KG1 (cell line): ENCODE measurements at regions not wholly inside any gene's neighbourhood (a gene's known extent, or its start where the extent isn't known, plus 50 kb on each side); places are given as distances from the start of the nearest gene placed in this dataset.
"Not testable (repeated sequence)": the region's sequence is repeated elsewhere in the genome, so short reads cannot be mapped to it uniquely, and the experiment has no call there.

ENCODE experiments used
- DNase-seq: peaks from one replicate; lab custom pipeline; 2025; lab: John Stamatoyannopoulos, UW

DNA sequence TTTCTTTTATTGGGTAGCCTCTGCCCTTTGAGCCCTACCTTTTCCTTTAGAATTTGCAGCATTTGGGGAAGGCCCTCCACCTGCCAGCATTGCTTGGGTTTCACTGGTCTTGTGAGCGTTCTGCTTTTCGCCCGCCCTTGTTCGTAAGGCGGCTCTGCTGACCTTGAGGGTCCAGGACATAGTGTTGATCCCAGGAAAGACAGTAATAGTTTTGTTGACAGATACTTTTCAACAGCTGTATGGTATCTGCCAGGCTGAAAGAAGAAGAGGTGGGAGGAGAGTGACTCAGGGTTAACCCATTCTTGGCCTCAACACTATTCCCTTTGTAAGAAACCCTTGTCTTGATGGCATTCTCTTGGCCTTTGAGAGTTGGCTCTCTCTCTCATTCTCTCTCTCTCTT, 113.4 kb upstream of the SPAG17 start:
- no peak for DNase-seq

DNA sequence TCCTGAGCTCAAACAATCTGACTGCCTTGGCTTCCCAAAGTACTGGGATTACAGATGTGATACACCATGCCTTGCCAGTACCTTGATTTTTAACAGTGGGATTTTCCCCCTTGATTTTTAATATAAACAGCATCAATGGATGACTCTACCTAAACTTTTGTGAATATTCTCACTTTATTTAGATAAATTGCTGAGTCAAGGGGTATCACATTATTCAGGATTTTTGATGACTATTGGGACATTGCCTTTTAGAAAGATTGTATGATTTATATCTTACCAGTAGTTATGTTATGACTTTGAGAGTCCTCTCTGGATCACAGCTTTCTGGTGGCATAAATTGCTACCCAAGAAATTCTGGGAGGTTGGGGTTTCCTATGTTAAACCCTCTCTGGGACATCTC, 112.5 kb upstream of the SPAG17 start:
- no peak for DNase-seq

DNA sequence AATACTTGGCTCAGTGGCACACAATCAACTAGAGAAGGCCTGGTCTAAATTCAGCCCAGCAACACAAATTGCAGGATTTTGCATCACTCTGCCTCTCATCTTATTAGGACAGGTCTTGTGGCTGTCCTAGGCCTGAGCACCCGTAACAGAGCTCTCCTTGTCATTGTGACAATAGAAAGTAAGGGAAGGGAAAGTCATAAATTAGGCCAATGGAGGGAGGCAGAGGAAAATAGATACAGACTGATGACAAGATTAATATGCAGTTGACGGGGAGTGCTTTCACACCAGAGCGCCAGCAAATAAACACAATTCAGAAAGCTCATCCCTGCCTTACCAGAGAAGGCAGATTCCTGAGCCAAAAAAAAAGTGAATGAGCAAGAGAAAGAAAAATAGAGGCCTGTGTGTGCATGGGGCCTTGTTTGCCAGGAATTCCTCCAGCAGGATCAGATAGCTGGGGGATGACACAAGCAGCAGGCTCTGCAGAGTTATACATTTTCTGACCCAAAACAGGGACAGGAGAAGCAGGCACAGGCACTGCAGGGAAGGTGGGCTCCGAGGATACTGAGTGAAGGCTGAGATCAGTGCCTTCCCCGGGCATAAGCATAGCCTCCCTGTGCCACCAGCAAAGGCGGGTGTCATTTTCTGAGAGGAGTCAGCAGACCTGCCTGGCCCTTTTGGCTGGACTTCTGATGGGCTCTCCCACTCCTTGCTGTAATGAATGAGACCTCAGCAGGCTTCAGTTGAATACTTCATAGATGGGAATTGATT, 110.0 kb upstream of the SPAG17 start:
- DNase-seq: no peak

DNA sequence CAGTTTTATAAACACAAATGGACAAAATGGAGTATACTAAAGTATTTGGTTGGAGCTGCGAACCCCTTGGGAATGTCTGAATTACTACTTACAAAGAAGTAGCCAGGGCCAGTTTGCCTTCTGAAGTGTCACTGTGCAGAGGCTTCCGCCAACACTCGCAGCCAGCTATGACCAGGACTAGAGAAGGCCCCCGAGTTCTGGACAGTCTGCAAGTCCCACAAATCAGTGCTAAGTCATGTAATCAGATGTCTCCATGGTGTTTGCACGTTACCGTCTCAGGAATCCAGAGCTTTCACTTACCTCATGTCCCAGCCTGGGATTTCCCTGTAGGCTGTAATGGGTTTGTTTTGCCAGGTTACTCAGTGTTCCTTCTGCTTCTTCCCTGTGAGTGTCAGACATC, 106.6 kb upstream of the SPAG17 start:
- no peak for DNase-seq

DNA sequence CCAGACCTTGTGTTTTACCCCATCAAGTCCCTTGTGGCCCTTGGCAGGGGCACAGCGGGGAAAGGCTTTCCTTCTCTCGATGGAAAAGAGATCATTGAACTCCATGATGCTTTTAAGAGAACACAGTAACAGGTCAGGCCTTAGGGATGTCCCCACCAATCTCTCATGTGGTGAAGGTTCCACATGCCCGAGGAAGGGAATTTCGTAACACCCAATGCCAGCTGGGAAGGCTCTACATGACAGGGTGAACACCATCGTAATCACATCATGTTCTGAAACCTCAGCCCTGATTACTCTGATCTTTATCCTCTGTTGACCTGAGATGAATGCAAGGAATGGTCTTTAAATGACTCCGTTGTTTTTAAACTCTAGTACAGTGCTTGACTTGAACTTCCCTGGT, 105.5 kb upstream of the SPAG17 start:
- no peak for DNase-seq

DNA sequence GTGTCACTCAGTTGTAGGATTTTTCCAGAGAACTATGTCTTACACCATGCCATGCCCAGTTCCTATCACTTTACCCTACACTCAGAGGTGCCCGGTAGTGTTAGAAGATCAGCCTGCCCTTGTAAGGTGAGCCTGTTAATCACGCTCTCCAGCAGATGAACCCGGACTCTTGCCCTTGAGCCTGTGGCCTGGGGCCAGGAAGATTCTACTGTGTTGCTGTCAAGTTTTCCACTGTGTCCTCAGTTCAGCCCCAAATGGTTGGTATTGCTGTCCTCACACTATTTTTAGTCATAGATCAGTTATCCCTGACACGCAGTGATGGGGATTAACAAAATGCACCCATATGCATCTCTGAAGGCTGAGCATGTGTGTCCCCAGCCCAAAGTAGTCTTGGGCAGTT, 105.0 kb upstream of the SPAG17 start:
- DNase-seq: no peak

DNA sequence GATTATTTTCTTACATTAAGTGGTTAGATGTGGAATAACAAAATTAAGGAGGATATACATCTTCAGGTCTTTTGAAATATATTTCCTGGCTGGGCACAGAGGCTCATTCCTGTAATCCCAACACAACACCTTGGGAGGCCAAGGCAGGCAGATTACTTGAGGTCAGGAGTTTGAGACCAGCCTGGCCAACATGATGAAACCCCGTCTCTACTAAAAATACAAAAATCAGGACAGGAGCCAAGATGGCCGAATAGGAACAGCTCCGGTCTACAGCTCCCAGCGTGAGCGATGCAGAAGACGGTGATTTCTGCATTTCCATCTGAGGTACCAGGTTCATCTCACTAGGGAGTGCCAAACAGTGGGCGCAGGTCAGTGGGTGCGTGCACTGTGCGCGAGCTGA, 95.6 kb upstream of the SPAG17 start:
- not testable (repeated sequence) for DNase-seq

DNA sequence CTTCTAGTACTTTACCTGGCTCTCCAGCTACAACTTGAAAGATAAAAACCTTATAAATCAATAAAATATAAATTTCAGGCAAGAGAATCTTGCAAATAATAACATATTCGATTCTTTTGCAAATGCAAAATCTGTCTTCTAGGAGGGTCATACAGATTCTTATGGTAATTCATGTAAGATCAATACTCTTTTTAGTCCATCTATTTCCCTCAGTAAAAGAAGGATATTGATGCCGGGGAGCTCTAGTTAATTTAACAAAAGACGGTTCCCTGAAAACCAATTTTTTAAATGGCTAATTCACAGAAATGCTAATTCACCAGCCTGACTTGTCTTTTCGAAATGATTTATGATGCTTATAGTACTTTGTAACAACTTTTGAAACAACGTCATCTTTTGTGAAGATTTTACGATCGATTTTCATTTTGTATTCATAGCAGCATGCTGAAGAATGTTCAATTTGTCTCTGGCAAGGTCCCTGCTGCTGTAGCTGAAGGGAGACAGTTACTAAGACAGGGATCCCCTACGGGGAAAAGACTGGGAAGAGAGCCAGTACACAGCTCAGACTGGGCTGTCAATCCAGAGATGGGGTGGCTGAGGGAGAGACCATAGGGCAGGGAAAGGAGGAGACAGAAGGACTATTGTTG, 90.6 kb upstream of the SPAG17 start:
- no peak for DNase-seq

DNA sequence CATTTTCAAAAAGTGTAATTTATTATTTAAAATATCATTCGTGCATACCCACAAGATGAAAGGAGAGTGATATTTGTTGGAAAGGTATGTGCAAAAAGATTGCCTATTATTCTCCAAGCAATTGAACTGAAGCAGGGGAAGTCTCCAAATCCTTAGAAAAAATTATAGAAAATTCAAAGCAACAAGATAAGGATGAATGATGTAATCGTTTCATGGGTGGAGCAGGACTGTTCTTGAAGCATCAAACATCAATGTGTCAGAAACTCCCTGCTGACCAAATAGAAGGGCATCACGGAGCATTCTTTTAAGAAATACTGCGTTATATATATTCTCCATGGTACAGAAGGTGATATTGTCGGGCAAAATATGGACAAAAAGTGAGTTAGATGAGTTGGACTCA, 87.9 kb upstream of the SPAG17 start:
- no peak for DNase-seq

DNA sequence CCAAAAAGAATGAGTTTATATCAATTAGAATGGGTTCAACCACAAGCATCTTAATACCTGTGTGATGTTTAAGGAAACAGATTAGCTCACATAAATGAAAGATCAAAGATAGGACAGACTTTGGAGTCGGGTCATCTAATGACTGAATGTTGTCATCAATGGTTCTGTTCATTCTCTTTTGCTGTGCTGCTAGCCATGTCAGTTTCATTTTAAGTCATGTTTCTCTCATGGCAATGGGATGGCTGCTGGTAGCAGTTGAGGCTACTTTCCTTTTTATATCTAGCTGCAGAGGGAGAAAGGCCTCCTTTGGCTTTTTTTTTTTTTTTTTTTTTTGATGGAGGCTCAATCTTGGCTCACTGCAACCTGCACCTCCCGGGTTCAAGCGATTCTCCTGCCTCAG, 86.9 kb upstream of the SPAG17 start:
- no peak for DNase-seq

DNA sequence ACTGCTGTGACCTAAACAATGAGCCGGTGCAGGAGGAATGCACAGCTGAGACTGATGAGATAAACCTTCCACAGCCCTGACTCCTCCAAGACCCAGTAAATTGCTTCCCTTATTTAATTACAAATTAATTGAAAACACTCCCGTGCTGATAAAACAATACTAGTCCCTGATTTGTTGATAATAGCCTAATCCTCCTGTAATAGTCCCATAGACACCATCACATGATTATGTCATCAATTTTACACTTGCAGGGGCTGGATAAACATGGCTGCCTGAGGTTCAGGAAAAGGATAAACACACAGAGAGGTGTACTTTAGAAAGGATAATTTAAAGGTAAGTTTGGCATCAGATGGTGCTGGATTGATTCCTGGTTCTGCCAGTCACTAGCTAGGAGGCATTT, 84.6 kb upstream of the SPAG17 start:
- DNase-seq: no peak

DNA sequence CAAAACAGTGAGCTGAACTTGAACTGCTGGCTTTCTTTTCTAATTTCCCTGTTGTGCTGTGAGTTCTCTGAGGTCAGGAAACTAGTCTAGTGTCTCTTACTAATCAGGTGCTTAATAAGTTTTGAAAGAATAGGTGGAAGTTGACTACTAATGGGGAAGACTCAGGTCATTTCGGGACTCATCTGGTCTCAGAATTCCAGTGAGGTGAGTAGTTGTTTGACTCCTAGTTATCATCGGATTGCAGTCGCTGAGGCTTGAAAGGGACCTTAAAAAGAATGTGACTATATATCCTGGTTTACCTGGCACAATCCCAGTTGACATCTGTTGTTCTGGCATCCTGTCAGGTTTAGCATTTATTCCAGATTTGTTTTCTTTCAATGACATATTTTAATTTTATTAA, 81.4 kb upstream of the SPAG17 start:
- DNase-seq: no peak

DNA sequence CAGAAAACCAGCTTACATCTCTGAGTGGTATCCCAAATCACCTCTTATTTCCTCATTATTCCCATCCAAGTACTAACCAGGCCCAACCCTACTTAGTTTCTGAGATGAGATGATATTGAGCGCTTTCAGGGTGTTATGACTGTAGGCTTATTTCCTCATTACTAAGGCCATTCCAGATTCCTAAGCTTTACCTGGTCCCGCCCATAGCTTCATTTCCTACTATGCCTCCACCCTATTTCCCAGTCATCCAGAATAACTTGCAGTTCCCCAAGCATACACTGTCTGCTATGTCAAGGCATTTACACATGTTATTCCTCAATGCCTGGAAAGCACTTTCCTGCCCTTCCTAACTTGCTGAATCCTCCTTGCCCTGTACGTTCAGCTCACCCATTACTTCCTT, 79.3 kb upstream of the SPAG17 start:
- DNase-seq: no peak

DNA sequence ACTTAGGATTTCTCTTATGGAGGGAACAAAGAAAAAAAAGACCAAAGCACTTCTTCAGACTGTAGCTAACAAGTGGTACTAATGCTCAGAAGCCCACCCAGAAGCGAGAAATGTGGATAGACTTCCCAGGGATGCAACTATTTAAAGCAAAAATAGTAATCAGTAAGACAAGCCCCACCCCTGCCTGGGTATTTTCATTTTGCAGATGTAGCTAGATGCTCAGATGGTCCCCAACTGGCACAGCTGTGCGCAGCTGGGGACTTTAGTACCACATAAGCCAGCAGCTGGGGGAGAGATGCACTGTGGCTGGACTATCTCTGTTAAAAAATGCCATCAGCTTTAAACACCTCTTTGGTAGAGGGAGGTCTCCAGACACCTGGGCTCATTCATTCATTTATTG, 77.8 kb upstream of the SPAG17 start:
- no peak for DNase-seq

DNA sequence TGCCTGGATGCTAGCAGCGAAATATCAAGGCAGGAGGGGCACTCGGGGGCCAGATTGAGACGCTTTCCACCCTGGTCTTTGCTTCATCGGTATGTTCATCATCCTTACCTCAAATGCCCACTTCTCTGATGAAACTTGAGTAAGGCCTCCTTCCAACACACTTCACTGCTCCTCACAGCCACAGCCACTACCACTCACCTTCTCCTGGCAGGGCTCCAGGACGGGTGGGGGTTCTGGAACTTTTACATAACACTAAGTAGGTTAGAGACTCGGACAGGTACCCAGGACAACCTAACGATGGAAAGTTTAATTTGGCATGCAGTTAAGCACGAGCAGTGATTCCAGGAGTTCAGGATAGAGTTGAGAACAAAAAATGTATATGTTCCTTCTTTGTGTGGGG, 73.9 kb upstream of the SPAG17 start:
- DNase-seq: no peak

DNA sequence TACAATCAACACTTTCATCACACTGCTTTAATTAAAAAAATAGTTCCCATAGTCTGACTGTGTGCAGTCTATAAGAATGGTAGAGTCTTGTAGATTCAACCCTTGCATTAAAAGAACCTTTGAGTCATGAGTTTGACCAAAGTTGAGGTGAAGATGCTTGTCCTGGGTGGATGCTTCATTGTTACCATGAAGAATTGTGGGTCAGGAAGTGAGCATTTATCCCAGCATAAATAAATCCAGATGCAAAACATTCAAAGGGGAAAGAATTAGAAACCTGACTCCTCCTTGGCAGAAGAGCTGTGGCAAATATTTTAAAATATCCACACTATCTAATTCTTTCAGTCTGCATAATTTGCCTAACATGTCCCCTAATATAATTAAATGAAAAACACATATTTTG, 72.9 kb upstream of the SPAG17 start:
- no peak for DNase-seq

DNA sequence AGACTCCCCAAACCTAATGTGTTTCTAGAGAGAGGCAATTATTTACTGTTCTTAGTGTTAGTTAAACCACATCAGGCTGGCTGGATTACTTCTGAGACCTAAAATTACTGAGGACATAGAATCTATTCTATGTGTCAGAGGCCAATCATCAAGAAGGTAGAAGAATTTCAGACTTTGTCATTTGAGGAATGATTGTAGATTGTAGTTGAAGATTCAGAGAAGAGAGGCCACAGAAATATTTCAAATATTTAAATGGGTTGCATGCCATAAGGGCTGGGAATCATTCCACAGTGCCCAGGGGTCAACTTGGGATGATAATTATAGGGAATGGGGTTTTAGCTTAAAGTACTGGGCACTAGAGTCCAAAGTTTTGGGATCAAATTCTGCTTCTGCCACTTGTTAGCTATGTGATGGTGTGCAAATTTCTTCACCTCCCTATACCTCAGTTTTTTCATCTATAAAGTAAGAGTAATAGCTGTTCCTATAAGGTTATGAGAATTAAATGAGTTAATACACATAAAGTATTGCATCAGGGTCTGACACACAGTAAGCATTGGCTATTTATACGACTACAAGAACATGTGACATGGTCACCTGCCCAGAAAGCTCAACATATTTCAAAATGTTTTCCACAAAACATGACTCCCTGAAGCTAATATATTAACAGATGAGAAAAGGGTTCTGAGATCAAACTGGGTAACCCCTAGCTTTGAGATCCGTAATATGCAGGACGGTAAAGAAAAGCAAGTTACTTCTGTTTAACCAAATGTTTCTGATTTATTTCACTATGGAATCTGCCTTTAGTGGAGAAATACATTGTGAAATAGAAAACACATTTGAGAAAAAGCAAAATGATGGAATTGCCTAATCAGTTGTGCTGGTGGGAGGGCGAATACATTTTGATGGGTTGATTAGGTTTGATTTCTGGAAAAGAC, 69.7 kb upstream of the SPAG17 start:
- no peak for DNase-seq

DNA sequence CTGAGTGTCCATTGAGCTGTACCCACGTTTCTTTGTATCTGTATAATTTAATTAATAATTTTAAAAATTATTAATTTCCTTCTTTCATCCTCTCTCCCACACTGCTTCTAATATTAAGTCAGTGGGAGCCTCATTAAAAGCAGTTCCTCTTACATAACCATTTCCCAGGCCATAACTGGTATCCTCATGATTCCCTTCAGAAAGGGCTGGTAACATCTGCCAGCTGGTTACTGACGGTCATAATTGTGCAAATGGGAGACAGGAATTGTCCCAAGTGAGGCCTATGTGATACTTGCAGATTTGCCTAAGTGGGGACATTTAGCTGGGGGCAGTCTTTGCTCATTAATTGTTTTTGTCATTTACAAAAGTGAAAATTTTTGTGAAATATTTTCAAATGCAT, 69.0 kb upstream of the SPAG17 start:
- no peak for DNase-seq

DNA sequence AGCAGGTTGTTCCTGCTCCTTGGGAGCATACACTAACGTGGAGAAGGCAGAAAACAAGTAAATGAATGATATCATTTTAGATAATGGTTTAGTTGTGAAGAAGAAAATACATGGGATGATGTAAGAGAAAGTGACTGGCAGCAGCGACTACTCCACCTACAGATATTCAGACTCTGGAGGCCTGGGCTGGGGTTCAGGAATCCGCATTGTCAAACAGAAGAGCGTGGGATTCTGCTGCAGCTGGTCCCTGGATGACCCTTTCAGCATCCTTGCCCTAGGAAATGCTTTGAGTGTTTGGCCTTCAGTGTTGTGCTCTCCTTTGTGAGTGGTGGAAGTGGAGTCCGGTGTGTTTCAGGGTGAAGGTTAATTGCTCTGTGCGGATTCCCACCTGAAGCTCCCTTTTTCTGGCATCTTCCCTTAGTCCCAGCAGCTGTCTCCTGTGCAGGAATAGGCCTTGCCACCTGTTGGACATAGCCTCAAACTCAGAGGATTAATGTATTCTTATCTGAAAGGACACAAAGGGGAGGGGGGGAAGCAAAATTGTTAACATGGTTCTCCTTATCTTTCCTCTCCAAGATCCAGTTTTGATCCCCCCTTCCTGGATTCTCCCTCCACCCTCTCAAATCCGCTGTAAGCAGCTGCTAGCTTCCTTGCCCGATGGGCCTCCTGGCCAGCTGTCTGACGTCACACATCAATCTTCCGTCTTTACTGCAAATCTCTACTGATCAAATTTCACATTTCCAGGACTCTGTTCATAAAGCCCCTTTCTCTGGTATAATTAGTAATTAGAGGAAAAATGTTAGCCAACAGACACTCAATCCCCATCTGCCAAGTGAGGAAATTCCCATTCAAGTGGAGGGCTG, 68.3 kb upstream of the SPAG17 start:
- no peak for DNase-seq

DNA sequence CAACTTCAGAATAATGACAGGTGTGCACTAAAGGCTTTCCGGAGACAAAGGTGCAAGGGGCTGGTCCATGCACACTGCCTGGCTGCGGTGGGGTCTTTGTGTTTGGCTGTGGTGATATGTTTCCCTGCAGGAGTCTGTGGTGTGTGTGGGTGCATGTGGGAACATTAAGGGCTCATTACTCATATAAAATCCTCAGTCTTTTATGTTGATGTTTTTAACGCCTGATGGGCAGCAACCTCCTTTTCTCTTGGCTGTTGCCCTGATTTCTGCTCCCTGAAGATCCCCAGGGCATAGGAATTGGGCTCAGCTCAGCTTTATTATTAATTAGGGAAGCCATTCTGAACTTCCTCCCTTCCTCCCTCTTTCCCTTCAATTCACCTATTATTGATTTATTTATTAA, 67.6 kb upstream of the SPAG17 start:
- DNase-seq: no peak

DNA sequence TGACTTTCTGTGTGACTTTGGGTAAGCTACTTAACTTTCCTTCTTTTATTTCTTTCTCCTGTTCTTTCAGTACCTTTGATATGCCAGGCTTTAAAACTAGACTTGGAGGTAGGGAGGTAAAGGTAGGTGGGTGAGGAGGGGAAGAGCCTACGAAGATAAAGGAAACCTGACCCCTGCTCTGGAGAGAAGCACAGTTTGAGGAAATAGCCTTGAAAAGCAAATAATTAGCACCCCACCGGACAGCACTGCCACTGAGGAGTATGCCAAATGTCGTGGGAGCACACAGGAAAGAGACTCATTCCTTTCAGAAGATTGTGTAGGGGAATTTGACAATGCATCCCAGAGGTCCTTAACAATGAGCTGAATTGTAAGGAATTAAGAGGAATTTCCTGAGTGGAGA, 65.2 kb upstream of the SPAG17 start:
- no peak for DNase-seq

DNA sequence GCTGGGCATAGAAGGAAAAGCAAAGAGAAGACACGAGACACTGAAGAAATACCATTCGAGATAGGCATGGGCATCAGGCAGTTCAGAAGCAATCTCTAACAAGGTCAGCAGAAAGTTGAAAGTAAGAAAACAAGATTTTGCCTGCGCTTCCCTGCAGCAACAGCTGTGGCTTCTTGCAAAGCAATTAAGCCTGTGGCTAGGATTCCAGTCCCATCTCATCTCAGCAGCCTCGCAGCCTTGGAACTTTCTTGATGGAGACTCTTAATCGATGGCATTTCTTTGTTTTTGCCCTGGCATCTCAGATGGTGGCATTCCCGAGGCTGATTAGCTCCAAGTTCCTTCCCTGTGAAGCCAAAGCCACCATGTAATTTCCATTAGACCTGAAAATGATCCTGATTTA, 64.6 kb upstream of the SPAG17 start:
- DNase-seq: no peak
